ENCODE measurements at regions not wholly inside any gene's neighbourhood (a gene's known extent, or its start where the extent isn't known, plus 50 kb on each side); places are given as distances from the start of the nearest gene placed in this dataset.

GRCh38 chr20:40436011-40436410 is 253.0 kb downstream of the MAFB start:
- TF ChIP-seq CTCF (IDR thresholded peaks at IDR 0.05), result no peak
- no peak for TF ChIP-seq POLR2A (IDR thresholded peaks at IDR 0.05)
- no peak for TF ChIP-seq EP300 (IDR thresholded peaks at IDR 0.05)
- no peak for TF ChIP-seq POLR2AphosphoS5 (IDR thresholded peaks at IDR 0.05)
